GM12878 (cell line): ENCODE measurements at regions not wholly inside any gene's neighbourhood (a gene's known extent, or its start where the extent isn't known, plus 50 kb on each side); places are given as distances from the start of the nearest gene placed in this dataset.

ENCODE experiments used
- CHD4 ChIP-seq: fragments of 200-600 bp; sonication (generic); IDR thresholded peaks from 2 replicates; pipeline ENCODE4 v1.6.1; 2016; ENCODE audit warnings: mild to moderate bottlenecking
- HDAC6 ChIP-seq: fragments of 200-600 bp; sonication (generic); IDR thresholded peaks from one replicate; pipeline ENCODE4 v1.8.0; 2017; ENCODE audit warnings: antibody characterized with exemption; ENCODE audit not compliant: unreplicated experiment
- LARP7 ChIP-seq: fragments of 450-650 bp; IDR thresholded peaks from 2 replicates; pipeline ENCODE4 v1.6.1; 2017; ENCODE audit warnings: mild to moderate bottlenecking
- POLR2AphosphoS5 ChIP-seq: IDR thresholded peaks from 2 replicates; pipeline ENCODE4 v1.6.1; 2011; ENCODE audit warnings: mild to moderate bottlenecking, low read length, inconsistent platforms
- SREBF2 ChIP-seq: IDR thresholded peaks from 2 replicates; pipeline ENCODE4 v1.6.1; 2012; ENCODE audit warnings: mild to moderate bottlenecking, low read length
- TF ChIP-seq, protein P1 (sequence below), 3 experiments: IDR thresholded peaks in 2 of 3; conservative IDR thresholded peaks in 1 of 3; 2 replicates each; pipeline ENCODE4 v1.5.1; 2011; ENCODE audit warnings: low read depth in 3 of 3, low read length in 3 of 3, mild to moderate bottlenecking in 3 of 3, control low read depth in 2 of 3, moderate library complexity in 2 of 3, inconsistent platforms in 1 of 3, mixed read lengths in 1 of 3; ENCODE audit not compliant: control insufficient read depth in 2 of 3, insufficient read depth in 1 of 3; ENCODE audit errors: extremely low read depth in 1 of 3
- TF ChIP-seq, protein P2 (sequence below): IDR thresholded peaks from 2 replicates; pipeline ENCODE4 v1.6.1; 2012; ENCODE audit warnings: low read depth, low read length, improper control_type of control experiment

DNA sequence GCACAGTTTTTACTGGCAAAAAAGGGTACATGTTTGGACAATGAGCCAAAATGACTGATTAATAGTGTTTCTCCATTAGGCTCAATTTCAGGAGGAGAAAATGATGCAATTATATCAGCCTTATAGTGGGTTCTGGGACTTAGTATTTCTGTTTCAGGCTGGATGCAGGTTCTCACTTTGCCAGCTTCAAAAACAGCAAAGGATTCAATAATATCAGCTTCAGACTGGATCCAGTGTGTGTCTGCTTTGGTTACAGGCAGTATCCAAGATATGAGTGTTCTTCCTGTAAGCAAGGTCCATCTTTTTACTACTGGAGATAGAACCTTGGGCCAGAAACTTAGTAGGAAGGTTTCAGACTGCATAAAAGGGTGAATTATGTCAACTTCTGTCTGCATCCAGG, 790.9 kb upstream of the AMELY start:
- TF ChIP-seq SREBF2 (no peak), CHD4 (no peak), POLR2AphosphoS5 (no peak), LARP7 (no peak), HDAC6 (no peak)
- TF ChIP-seq, protein P1, sequence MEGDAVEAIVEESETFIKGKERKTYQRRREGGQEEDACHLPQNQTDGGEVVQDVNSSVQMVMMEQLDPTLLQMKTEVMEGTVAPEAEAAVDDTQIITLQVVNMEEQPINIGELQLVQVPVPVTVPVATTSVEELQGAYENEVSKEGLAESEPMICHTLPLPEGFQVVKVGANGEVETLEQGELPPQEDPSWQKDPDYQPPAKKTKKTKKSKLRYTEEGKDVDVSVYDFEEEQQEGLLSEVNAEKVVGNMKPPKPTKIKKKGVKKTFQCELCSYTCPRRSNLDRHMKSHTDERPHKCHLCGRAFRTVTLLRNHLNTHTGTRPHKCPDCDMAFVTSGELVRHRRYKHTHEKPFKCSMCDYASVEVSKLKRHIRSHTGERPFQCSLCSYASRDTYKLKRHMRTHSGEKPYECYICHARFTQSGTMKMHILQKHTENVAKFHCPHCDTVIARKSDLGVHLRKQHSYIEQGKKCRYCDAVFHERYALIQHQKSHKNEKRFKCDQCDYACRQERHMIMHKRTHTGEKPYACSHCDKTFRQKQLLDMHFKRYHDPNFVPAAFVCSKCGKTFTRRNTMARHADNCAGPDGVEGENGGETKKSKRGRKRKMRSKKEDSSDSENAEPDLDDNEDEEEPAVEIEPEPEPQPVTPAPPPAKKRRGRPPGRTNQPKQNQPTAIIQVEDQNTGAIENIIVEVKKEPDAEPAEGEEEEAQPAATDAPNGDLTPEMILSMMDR (IDR thresholded peaks at IDR 0.05 in 2 of 3, conservative IDR thresholded peaks at IDR 0.05 in 1 of 3; ENCODE audit: control insufficient read depth in 2 of 3, extremely low read depth in 1 of 3, insufficient read depth in 1 of 3, low read depth in 3 of 3, low read length in 3 of 3): no peak
- TF ChIP-seq, protein P2, sequence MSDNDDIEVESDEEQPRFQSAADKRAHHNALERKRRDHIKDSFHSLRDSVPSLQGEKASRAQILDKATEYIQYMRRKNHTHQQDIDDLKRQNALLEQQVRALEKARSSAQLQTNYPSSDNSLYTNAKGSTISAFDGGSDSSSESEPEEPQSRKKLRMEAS: no peak
